ENCODE measurements at regions not wholly inside any gene's neighbourhood (a gene's known extent, or its start where the extent isn't known, plus 50 kb on each side); places are given as distances from the start of the nearest gene placed in this dataset.
"Not testable (repeated sequence)": the region's sequence is repeated elsewhere in the genome, so short reads cannot be mapped to it uniquely, and the experiment has no call there.

DNA sequence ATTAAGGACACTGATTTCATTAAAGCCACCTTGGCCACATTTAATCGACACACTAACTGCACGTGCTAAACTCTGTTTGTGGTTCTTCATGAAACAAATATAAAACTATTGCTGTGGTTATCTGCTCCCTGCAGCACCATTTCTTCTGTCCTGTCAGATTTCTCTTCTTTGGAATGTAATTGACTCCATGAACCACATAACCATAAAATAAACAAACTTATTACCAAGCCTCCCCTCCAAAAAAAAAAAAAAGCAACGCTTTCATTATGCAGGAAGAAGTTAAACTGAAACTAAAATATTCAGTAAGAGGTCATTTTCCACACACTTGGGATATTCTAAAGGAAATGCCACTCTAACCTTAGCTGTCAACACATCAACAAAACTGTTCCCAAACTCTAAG, 319.1 kb upstream of the NT5E start:
- no peak for DNase-seq (ENCODE audit: low read depth in 2 of 3, low spot score in 2 of 3)

DNA sequence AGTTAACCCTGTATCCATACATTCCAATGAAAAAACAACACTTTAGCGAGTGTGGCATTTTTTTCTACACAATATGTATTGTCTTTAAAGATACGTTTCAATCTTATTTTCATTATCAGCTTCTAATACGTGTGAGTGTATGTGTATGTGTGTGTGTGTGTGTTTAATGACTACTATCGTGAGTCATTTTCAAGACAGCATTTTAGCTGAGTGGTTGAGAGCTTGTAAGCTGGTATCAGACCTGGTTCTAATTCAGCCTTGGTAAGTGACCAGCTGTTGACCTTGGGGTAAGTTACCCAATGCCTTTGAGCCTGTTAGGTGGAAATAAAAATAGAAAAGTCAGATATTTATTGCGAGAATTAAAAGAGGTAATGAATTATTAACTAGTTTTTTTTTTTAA, 320.0 kb upstream of the NT5E start:
- no peak for DNase-seq (ENCODE audit: low read depth in 2 of 3, low spot score in 2 of 3)

DNA sequence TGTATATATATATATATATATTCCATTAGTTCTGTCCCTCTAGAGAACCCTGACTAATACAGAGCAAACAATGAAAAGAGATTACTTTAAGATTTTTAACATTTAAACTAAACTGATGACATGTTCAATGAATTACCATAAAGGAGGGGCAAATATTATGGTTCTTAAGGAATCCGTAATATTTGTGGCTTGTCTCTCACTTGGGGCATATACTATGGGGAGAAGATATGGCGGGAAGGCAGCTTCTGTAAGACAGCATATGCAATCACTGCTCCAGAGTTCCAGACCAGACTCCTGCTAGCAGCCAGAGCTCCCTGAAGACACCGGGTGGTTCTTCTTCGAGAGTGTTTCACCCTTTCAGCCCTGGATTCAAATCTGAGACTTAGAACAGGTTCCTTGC, 321.1 kb upstream of the NT5E start:
- DNase-seq (ENCODE audit: low read depth in 2 of 3, low spot score in 2 of 3), result no peak

DNA sequence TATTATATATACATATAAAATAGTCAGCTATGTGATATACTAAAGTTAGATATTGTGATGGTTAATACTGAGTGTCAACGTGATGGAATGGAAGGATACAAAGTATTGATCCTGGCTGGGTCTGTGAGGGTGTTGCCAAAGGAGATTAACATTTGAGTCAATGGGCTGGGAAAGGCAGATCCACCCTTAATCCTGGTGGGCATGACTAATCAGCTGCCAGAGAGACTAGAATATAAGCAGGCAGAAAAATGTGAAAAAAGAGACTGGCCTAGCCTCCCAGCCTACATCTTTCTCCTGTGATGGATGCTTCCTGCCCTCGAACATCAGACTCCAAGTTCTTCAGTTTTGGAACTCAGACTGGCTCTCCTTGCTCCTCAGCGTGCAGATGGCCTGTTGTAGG, 321.6 kb upstream of the NT5E start:
- not testable (repeated sequence) for DNase-seq (ENCODE audit: low read depth in 2 of 3, low spot score in 2 of 3)

DNA sequence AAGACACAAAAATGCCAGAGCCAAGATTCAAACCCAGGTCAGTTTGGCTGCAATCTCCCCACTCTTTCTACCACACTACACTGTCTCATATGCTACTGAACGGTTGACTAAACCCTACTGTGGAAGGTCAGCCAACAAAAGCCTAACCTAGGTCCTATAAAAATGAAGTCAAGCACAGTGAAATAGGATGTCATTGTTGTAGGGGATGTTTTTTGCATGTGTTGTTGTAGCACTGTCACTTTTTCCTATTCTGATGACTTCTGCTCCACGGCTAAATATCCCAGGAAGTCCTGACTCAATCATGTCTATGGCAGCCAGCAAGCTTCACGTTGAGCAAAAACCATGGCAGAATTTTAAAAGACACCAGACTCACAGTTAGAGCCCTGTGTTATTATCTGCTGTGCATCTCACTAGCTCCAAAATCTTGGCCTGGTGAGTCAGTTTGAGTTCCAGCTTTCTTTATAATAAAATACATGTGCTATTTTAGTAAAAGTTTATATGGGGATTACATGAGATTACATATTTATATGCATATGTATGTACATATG, 322.1 kb upstream of the NT5E start:
- DNase-seq (ENCODE audit: low read depth in 2 of 3, low spot score in 2 of 3), result no peak

DNA sequence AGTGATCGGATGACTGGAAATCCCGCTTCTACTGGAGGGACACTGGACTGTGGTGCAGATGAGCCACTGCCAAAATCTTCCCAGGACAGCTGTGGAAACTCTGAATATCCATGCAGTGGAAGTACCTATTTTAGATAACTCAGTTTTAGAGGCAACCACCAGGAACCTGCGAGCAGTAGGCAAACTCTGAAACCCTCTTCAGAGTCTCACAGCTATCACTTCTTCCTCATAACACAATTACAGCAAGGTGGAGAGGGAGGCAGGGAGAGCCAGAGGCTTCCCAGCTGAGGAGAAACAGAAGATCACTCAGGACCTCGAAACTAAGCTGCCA, 322.8 kb upstream of the NT5E start:
- no peak for DNase-seq (ENCODE audit: low read depth in 2 of 3, low spot score in 2 of 3)

DNA sequence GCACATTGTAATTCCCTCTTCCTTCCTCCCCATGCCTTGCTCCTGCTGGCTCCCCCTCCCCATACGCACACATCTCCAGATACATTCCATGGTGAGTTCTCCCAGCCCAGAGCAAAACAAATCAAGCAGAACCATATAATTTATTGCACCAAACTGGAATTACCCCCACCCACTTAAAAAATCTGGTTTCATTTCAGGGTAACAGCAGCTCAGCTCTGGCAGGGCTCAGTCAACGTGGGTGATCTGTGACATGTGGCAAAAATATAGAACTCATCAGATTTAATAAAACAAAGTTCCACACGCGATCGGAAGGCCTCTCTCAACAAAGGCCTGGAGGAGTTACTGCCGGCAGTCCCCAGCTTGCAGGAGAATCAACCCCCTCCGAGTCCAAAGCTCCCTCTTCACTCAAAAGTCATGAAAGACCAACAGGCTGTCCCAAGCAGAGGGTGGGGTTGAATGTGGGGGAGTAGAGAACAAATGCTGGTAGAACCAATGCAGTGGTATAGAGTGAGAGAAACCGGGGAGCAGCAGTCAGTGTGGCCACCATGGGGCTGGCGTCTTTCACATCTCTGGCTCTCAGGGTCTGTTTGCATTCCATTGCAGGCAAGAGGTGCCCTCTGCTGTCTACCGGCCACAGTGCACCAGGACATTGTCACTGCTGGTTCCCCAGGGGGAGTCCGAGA, 323.3 kb upstream of the NT5E start:
- DNase-seq (ENCODE audit: low read depth in 2 of 3, low spot score in 2 of 3), result peak in 1 of 3 experiments; percentile 0

DNA sequence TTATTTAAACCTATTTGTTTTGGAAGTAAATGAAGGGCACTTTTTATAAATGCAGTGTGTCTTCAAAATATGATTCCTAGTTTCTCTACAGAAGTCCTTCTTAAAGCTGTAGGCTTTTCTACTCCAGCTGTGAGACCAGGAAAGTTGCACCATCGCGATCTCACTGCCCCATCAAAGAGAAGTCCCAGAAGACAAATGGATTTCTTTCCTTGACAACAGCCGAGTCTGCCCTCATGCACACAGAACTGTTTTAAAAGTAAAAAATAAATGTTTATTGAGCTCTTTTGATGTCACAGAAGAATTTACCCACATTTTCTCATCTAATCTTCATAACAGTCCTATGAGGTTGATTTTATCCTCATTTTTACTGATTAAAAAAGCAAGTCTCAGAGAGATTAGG, 324.4 kb upstream of the NT5E start:
- DNase-seq (ENCODE audit: low read depth in 2 of 3, low spot score in 2 of 3), result no peak

DNA sequence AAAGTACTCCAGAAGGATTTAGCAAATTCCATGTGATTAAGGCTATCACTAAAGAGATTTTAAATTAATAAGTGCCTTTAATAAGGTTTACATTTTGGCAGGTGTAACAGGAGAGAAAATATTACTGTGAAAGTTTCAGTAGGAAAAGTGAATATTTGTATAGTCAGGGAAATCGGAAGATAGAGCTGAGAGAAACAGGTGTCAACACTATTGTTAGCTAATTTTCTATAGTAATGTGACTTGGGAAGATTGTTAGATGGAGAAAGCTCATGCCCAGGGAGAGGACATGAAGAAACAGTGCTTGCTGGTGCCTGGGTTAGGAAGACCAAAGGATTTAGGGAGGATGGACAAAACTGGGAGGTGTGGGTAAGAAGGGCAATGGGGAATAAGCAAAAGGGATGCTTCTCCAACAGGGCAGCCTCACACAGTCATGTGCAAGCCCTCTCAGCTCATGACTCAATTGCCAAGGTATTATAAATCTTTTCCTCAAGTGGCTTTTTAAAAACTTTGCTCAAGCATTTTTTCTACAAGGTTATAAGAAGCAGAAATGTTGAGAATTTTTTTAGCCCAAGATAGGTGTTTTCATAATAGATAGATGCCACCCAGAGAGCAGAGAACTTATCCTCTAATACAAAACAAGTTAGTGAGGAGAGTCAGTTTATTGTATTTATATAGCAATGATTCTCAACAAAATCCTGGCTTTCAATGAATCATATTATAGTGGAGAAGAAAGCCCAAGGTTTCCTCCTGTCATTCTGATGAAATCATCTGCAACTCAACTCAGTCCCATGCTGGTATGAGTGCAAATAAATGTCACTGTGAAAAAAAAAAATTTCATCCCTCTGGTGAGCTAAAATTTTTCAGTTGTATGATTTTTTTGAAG, 325.2 kb upstream of the NT5E start:
- DNase-seq (ENCODE audit: low read depth in 2 of 3, low spot score in 2 of 3), result no peak

DNA sequence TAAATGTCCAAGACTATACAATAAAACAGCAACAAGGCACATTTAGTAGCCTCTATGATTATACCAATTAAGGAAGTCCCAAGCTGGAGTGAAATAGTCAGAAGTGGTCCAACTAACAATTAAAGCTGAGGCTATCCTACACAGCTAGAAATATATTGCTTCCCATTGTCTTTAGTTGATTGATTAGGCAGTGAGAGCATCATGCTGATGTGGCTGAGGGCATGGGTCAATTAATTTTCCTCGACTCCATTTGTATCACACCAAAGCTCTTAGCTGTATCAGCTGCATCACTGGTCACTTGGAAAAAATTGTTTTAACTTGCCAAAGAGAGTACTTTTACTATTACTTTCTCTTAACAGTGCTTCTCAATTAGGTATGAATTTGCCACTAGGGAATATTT, 328.7 kb upstream of the NT5E start:
- DNase-seq (ENCODE audit: low read depth in 2 of 3, low spot score in 2 of 3), result no peak

DNA sequence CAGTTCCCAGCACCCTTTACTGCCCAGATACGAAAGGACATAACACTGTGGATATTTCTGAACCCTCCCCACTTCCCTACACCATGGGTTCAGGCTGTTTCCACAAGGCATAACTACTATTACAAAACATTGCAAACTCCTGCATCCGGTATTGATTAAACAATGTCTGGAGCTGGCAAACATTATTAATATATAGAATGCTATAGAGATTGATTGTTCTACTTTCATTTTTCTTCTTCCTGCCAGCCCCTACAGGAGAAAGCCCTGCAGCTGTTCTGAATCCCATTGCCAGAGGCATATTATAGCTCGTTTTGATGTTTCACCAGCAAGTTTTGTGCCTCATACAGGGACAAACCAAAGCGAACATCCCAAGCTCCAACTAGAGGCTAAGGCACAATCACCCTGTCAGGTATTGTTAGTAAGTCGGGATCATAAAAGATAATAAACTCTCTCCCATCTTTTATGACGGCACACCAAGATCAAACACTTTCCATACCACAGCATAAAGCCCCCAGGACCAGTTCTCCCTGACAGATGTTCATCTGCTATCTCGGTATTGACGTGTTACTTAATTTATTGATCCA, 331.1 kb upstream of the NT5E start:
- no peak for DNase-seq (ENCODE audit: low read depth in 2 of 3, low spot score in 2 of 3)

DNA sequence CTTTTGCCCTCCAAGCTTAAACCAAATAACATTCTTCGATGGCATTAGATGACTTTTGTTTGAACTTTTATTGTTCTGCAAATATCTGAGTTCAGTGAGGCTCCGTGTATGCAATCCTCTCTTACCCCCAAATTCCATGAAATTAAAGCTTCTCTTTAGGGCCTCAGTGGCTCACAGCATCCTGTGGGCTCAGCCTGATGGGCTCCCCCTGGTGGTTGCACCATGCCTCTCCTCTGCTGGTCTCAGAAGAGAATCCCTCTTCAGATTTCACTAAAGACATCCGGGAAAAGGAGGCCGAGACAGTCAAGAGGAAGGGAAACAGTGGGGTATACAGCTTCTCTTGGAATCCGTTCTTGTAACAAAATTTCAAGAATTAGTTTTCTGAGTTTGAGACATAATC, 331.6 kb upstream of the NT5E start:
- DNase-seq (ENCODE audit: low read depth in 2 of 3, low spot score in 2 of 3), result no peak

DNA sequence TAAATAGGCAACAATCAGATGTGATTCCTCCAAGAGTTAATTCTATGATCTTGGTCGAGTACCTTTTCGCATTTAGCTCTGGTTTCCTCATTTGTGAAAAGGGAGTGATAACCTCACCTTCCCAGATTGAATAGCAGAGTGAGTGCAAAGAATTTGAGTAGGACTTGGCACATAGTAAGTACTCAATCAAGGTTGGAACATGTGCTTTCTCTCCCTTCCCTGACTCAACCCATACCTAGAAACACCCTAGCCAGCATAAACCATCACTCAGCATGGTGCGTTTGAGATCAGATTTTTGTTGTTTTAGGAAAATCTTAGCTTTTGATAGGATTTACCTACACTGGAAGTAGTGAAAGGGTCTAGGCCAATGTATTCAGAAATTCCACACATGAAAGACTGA, 333.4 kb upstream of the NT5E start:
- DNase-seq (ENCODE audit: low read depth in 2 of 3, low spot score in 2 of 3), result no peak

DNA sequence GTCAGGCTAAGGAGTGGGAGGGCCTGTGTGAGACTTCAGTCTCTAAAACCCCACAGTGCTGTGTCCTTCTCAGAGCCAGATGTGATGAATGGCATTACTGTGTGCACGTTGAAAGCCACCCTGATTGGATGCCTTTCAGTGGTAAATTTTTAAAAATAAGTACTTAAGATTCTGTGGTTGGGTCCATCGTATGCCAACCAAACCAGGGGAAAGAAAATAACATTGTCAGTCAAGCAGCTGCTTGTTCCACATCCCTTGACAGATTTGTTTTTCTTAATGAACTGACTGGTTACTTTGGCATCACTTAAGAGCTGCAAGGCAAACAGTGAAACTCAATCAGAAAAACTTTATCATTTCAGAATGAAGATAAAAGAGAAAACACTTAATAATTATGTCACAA, 334.0 kb upstream of the NT5E start:
- no peak for DNase-seq (ENCODE audit: low read depth in 2 of 3, low spot score in 2 of 3)

DNA sequence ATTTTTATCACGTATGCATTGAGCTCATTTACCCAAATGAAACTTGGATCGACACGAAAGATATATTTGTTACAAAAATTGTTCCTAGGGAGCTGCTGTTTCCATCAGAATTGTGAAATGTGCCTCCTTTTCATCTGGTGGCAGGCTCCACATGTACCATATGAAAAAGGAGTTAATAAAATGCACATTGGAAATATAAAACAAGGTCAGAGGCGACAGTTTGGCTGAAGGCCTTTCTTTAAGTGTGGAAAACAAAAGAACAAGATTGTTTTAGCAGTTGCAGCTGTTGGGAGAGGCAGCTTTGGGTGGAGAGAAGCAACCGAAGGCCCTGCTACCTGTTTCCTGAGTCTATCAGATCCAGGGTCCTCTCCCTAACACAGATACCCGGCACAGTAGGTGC, 334.5 kb upstream of the NT5E start:
- no peak for DNase-seq (ENCODE audit: low read depth in 2 of 3, low spot score in 2 of 3)

DNA sequence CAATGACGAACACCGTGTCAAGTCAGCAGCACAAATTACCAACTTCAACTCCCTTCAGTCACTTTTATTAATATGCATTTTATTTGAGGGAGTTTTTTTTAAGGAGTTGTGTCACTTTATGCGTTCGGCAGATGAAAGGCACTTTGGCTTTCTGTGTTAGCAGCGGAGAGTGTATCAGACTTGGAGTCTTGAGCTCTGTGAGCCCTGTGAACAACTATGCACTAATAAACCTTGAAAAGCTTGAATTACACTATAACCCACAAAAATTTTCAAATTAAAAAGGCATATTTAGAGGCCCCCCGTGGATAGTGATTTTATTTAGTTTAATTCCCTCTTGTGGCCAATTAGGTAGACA, 335.3 kb upstream of the NT5E start:
- no peak for DNase-seq (ENCODE audit: low read depth in 2 of 3, low spot score in 2 of 3)

DNA sequence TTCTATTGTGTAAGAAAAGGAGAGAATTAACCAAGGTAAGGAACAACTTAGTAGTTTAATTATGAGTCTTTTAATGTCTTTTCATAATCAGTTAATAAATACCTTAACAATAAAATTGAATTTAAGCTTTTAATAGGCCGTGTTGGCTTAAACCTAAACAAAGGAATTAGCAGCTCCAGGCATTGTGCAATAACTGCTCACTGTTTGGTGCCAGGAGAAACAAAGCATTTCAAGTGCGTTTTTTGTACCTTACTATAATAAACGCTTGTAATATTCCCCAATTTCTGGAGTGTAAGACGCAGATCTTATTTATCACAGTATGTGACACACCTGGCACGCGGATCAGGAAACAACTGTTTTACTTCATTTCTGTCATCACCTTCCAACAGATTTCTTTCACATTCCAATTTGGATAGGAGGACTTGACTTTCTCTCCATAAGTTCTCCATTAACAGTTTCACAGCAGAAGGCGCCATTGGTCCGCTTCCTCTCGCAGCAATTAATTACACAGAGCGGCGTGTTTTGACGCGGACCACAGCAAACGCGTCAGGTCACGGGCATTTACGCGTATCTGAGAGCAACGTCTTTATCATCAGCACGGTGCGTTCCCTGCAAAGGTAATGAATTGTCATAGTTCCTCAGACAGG, 335.8 kb upstream of the NT5E start:
- no peak for DNase-seq (ENCODE audit: low read depth in 2 of 3, low spot score in 2 of 3)

DNA sequence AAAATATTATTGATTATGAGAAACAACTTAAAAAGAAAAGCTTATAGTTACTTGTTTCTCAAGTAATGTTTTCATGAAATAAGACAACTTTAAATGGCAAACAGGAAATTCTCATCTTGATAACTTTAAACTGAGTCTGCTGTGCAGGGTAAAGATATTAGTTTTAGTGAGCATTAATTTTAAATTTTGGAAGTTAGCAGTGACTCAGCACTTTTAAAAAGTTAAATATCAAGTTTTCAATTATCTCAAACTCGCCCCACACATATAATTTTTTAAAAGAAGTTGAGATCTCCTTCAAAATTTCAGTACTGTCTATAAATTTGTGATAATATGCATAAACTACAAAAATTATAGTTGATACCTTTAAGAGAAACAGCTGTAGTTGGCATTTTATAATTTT, 337.3 kb upstream of the NT5E start:
- DNase-seq (ENCODE audit: low read depth in 2 of 3, low spot score in 2 of 3), result no peak

DNA sequence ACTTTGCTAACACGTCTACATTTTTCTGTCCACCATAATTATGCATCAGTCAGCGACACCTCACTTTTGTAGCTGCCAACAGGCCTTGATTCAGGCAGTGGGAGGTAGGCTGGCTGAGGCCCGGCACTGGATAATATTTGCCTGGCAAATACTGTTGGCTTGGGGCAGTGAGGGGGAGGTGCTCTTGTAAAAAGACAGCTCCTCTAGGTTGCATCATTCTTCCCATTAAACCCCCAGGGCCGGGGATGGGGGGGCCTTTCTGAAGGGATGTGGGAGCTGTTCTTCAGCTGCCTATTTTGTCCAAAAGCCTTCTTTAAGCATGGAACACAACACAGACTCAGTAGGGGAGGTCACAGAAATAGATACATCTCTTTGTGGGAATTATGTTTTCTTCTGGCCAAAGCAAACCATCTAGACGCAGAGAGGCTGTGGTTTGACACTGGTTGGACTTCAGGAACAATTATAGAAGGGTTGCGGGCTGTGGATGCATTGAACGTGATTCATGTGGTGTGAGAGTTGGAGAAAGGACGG, 338.3 kb upstream of the NT5E start:
- DNase-seq (ENCODE audit: low read depth in 2 of 3, low spot score in 2 of 3), result no peak

DNA sequence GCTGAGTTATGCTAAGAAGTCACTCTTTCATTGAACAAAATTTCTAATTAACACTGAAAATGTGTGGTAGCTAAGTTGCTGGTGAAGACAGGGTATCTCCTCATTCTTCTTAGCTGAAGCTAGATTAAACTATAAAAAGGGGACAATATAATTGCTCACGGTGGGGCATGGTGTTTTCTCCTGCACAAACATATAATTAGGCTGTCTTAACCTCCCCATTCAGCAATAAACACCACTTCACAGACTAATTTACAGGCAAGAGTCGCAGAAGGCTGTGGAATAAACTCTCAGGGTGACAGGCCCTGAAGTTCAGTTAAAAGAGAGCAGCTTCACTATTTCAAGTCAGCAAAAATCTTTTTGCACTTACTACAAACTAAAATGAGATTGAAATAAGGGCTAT, 338.9 kb upstream of the NT5E start:
- no peak for DNase-seq (ENCODE audit: low read depth in 2 of 3, low spot score in 2 of 3)

DNA sequence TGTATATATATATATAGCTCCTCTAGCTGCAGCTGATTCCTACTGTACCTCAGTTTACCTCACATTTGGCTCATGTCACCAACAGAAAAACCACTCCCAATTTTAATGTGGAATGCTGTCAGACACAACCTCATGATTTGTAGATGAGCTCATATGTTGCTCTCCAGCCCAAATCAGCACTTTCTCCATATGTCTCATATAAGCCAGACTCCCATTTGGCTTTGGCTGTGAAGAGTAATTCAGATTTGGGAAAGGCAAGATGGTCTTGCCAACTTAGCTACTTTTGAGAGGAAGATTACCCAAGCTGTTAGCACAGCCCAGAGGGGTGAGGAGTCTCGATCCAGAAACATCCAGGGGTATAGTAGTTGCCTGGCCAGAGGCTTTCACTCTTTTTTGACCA, 342.2 kb upstream of the NT5E start:
- DNase-seq (ENCODE audit: low read depth in 2 of 3, low spot score in 2 of 3), result no peak

DNA sequence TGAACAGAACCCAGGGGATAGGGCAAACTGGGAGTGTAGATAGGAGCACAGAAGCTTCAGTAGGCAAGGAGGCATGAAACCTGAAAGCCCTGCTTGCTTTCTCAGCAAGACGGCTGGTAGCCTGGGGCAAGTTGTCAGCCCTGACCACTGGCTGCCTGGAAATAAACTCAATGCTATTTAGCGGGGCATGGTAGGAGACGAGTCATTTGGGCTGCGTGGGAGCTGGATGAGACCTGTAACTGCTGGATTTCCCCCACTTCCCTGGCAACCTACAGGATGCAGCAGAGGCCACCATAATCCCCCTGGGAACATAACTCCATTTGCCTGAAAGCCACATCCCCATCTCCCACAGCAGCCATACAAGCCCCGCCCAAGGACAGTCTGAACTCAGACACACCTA, 332.6 kb upstream of the TBX18 start:
- DNase-seq (ENCODE audit: low read depth in 2 of 3, low spot score in 2 of 3), result no peak

Measured in activated CD8-positive, alpha-beta memory T cell treated with anti-CD3 and anti-CD28 coated beads for 48 hours (primary cell).